GM21515 (cell line): ENCODE measurements at regions not wholly inside any gene's neighbourhood (a gene's known extent, or its start where the extent isn't known, plus 50 kb on each side); places are given as distances from the start of the nearest gene placed in this dataset.

ENCODE experiments used
- ATAC-seq: cut with Tn5 transposase; IDR thresholded peaks from one replicate; pipeline ENCODE4 v1.9.1; 2021; ENCODE audit not compliant: unreplicated experiment

DNA sequence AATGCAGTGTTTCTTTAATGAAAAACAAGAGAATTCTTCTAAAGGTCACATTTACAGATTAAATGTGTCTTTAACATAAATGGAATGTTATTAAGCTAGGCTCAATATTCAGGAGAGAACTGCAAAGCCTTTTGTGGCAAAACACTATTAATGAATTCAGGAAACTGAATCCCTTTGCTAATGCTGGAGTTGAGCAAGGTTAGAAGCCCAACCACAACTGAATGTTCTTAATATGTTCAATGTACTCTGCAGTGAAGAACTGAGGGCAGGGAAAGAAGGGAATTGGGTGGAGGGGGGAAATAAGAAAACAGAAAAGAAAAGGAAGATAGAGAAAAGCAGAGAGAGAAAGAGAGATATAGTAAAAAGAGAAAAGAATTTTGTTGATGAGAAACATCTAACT lies 276.7 kb upstream of the TMEM161B start:
- no peak for ATAC-seq

DNA sequence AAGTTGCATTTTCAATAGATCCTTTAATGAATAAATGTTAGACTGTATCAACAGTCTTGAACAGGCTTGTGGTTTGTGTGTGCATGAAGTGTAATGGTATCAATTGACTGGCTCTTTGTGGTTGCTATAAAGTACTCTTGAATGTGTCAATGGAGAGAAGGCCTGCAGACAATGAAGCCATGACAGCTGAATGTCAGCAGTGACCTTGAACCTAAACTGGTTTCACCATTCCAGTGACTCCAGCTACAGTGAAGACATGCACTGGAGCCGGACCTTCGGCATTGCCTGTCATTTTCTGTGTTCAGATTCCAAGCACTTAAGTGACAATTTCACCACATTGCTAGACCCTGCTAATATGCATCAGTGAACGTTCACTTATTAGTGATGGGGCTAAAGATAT lies 276.0 kb upstream of the TMEM161B start:
- no peak for ATAC-seq

DNA sequence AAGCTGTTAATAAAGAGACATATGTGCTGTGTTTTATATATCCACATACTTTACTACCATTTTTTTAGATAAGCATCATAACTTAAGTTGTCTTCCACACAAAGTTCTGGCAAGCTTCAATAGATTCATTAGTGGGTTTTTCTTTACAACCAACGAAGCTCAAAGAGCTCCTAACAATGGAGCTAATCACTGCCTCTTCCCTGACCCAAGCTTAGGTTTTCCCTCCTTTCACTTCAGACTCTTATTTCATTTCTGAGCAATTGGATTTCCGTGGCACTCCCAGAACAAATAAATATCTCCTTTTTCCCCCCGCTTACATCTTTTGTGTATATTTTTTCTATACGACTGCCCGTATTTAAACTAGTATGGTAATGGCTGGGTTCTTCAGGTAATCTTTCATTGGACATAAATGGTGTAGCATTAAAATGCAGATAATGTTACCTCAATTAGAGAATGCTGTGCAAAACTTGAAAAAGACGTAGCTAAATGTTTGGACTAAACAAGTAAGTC lies 275.5 kb upstream of the TMEM161B start:
- no peak for ATAC-seq

DNA sequence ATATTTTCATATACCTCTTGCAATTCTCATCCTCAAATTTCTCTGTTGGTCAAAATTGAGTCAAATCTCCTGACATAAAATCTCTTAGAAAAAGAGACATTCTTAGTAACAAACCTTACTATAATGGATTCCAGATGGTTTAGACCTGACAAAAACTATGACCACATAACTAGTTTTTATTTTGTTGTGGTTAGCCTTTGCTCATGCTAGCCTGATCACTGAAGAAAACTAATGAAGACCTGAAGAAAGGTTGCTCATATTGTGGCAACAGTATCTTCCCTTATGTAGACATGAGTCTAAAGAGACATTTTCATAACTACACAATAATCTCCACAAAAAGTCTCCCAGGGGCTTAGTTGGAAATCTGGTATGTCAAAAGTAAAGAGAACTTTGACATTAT lies 274.1 kb upstream of the TMEM161B start:
- no peak for ATAC-seq

DNA sequence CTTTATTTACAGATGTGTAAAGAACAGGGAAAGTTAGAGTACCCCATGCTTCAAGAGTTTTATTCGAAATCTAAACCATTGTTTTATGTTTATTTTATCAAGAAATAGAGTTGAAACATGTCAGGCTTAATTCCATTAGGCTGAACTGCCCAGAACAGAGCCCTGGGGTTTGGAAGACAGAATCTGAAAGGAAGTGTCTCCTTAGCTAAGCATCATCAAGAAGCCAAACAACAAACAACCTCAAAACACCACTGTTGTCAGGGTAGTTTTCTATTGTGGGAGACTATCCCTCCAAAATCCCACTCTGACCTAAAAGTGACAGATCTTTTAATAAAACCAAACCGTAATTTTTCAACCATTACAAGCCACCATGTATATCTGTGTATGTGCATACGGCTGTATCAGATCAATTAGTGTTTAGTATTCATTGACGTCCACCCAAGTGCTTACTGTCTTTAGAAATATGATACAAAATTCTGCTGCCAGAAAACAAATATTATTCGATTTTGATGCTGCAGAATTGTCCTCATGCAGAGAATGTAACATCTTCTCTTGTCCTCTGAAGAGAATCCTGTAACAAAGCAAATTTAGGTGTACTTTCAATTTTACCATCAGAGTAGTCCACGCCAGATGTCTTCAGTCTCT lies 271.9 kb upstream of the TMEM161B start:
- no peak for ATAC-seq

DNA sequence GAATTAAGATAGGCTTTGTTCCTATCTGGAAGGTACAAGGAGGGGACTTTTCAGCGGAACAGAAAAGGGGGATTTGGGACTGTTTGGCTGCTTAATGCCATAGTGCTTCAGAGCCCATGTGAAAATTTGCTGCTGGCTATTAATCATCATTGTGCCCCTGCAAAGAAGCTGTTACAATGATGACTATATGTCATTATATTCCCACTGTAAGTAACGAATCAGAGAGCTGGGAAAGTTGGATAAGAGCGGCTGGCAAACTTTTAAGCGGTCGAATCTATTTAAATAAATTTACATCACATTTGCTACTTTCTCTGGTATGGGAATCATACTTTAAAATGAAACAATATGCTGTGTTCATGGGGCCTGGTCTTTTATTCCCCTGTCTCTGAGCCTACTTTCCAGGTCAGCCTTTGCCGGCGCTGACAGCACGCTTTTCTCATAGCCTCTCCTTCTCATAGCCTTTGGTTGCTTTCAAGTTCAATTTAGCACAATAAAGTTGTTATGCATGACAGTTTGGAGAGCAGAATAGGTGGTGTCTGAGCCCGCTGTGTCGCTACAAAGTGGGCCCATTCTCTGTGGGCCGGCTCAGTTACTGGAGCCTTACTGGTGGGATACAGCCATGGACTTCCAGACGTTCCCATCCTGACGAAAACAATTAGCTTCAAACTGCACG lies 271.2 kb upstream of the TMEM161B start:
- ATAC-seq, result no peak

DNA sequence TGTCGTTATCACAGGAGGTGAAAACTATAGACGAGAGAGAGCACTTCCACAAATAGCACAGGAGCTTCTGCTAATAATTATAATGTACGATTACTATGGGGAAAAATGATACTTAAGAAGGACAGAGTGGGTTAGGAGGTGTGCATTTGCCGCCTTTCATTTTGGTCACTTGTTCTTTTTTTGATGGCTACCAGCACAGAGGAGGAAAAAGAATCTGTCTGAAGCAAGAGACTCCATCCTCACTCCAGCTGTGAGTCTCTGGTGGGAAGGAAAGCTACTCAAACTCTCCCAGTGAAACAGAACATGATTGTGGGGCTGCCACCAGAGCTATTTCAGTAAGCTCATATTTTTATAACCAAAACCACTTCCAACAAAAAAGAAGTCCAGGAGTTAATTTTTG lies 270.4 kb upstream of the TMEM161B start:
- ATAC-seq, result no peak

DNA sequence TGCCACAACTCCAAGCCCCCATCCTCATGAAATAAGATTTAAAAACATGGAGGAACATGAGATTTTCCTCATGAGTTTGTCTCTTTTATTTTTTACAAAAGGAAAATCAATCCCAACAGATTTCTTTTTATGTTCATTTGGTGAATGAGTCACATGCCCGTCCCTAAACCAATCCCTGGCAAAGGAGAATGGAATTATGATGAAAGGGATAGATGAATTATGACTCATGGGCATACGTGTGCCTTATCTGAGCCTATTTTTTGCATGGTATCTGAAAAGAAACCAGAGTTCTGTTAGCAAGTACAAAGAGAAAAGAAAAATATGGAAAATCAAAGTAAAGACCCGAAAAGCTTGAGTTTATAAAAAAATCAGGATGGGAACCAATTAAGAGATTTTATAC lies 267.5 kb upstream of the TMEM161B start:
- ATAC-seq, result no peak

DNA sequence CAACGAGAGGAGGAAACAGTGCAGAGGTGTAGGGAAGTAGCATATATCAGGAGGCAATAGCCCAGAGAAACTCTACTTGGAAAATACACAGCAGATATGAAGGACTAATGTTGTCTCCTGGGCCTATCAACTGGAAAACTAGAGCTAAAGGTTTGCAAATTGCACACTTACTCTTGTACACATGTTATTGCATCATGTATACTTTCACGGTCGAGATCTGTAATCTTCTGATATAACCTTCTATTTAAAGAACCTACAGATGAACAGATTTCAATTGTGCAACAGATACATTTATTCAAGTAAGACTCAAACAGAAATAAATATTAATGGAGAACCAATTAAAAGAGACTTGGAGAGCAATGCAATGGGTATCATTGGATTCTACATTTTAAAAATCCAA lies 256.3 kb upstream of the TMEM161B start:
- no peak for ATAC-seq

DNA sequence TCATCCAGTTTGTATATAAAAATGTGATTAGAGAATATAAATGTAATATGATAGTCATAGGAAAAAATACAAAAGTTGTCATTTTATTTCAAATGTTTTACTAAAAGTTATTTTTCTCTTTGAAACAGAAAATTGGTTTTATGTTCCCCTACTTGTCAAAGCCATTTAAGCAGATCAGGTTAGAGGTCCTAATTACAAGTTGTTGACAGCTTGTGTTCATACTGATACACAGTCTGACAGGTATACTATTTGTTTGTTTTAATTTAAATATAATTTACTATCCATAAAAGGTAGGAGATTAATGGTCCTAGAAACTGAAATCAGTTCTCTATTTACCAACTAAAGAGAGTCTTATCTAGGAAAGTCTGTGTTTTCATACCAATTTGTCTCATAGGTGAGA lies 250.4 kb upstream of the TMEM161B start:
- no peak for ATAC-seq

DNA sequence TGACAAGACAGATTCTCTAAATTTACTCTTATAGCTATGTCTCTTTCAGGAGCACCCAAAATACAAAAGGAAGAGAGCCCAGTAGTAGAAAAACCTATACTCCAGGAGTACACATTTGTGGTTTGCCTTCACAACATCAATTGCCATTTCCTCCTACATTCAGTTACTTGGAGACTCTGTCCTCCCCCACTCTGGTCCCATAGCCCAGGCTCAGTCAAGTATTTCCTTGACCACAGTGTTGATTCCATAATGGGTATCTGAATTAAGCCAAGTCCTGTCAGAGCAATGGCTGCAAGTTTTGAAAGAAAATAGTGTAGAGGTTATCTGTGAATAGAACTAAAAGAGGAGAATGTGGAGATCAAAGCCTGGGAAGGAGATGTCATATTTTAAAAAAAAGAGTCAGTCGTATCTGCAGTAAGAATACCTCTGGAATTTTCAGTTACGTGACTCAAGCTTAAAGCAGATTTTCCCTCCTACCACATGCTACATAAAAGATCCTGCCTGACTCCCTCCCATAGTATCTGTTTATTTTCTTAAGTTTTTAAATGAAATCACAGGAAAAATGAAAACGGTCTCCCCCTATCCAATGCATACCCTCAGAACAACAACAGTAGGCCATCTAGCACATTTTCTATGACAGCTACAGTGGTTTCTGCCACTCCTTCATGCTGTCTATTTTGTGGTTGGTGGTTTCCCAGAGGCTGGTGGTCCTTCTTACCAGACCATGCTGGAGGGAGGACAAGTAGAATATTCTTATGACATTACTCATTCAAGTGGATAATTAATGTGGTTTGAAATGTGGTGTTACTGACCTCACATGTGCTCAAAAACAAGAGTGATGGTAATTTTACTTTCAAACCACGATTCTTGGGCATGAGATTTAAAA lies 249.7 kb upstream of the TMEM161B start:
- ATAC-seq, result no peak

DNA sequence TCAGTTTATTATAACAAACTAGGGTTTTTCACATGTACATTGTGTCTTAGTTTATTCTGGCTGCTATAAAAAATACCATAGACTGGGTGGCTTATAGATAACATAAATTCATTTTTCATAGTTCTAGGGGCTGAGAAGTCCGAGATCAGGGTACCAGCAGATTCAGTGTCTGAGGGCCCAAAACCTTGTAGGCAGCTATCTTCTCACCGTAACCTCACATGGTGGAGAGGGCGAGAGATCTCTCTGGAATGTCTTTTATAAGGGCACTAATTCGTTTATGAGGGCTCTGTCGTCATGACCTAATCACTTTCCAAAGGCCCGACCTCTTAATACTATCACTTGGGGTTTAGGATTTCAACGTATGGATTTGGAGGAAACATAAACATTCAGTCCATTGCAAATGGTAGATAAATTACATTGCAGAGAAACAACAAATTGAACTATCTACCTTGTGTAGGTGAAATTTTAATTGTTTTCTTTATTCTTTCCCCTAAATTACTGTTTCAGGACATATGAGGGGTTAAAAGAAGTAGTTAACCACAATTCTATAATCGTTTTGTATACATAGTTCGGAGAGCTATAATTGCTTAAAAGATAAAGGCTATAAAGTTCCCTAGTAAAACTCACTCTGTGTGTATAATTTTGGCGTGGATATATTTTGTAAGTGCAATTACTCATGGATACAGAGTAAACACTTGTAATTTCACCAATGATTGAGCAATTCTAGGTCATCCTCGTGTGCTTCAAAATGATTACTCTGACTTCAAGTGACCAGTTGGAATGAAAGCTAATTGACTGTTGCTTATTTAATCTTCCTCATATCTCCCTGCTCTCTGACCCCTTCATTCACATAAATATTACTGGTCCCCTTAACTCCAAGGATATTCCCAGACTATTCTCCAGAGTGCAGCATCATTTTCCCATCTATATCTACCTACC lies 247.5 kb upstream of the TMEM161B start:
- no peak for ATAC-seq

DNA sequence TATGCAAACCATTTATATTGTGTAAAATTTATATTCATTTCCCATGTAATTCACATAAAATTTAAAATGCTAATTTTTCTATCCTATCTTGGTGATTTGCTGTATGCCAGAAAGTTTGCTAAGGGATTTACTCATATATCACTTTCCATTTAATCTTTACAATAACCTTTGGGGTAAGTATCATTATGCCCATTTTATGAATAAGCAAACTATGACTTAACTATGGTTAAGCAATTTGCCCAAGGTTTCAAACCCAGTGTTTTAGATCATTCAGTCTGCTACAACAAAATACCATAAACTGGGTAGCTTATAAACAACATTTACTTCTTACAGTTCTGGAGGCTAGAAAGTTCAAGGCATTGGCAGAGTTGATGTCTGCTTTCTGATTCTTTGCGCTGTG lies 246.4 kb upstream of the TMEM161B start:
- ATAC-seq, result no peak

DNA sequence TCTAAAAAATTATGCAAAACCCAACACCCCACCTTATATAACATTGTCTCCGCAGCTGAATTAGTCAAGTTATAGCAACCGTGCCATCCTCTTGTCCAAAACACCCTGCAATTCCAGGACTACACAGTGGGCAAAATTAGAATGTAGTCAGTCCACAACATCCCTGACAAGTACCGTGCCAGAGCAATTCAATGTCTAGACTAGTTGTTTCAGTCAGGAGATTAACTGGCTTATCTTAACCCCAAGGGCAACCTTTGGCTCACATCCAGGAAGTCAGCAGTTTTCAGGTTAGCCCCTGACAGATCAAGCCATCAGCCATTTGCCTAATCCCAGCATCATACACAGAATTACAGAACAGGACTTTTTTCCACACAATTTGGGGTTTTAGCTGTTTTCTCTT lies 240.8 kb upstream of the TMEM161B start:
- ATAC-seq, result no peak

DNA sequence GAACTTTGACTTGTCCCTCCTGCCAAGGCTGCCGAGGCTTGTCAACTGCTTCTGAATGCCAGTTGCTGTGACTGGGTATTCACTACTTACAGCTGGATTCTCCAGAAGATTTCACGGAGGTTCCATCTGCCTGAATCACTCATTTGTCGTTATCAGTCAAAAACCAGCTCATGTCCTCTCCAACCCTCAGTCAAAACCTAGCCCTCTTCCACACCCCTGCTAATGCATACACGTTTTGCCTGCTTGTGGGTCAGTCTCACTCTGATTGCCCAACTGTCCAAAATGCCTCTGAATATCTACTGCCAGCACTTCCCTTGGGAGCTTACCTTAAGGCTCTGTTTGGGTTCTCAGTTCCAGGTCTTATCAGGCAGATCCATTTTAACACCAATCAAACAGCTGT lies 238.6 kb upstream of the TMEM161B start:
- no peak for ATAC-seq

DNA sequence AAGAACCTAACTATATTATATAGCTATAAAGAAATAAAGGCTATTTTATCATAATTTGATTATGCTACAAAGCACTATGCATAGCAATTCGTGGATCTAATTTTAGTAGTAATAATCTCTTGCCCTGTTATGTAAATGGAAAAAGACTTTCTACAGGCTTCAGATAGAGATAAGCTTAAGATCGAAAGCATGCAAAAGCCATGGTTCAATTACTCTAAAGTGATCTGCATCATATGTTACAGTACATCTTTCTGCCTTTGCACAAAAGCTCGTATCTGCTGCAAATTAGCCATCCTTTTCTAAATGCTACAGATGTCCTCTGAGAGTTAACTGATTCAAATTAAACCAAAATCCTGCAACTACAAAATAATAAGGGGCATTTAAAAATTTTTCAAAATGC lies 234.8 kb upstream of the TMEM161B start:
- ATAC-seq, result no peak

DNA sequence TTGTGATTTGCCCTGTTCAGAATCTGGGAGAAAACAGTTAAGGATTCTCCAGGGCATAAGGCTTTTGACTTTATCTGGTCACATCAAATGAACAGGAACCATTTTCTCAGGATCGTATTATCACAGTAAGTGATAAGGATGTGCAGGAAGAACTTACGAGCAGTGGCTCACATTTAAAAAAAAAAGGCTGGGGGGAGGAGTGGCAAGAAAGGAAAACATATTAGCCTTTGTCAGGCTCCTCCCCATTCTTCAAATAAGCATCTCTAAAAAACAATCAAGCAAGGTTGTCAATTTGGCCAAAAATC lies 234.3 kb upstream of the TMEM161B start:
- ATAC-seq, result peak; percentile 9

DNA sequence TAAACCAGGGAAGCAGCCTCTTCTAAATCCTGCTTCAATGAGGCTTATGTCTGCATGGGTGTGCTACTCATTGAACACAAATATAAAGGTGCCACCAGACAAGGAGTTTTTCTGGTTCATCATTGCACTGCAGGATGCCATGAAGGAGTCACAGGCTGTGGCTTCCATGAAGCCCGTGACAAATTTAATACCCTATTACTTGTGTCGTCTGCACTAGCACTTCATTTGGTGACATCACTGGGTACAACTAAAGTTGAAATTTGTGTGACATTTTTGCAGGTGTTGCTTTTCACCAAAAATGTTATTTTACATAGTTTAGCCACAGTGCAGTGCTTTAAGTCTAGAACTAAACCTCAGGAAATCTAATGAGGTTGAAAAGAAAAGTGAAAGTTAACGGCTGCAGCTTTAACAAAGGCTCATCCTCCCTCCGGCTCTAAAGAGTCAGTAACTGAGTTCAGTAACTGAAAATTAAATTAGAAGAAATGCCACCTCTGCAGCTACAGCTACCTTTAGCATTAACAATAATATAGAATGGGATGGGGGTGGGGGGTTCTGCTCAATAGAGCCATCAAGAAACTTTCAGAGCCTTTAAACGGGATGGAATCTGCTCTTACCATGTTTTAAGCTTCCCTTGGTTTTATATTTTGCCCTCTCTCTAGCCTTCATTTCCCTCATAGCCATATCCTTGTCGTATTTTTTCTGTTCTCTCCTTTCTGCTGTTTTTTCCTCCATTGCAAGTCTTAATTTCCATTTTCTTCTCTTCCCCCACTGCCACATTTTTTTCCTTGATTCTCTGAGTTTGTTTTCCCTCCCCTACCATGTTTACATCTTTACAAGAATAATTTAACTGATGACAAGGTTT lies 233.8 kb upstream of the TMEM161B start:
- peak; percentile 92 for ATAC-seq

DNA sequence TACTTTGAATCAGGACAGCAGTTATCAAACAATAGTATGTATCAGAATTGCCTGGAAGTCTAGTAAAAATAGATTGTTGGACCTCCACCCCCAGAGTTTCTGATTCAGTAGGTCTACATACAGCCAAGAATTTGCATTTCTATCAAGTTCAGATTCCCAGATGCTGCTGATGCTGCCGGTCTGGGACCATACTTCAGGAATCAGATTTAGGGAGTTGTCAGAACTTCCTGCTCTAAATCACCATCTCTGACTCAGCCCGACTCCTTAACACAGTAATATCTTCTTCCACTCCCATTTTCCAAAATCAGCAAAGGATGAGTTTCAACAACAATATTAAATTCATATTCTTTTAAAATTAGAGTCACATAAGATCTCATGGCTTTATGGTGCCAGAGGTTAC lies 227.2 kb upstream of the TMEM161B start:
- ATAC-seq, result no peak

DNA sequence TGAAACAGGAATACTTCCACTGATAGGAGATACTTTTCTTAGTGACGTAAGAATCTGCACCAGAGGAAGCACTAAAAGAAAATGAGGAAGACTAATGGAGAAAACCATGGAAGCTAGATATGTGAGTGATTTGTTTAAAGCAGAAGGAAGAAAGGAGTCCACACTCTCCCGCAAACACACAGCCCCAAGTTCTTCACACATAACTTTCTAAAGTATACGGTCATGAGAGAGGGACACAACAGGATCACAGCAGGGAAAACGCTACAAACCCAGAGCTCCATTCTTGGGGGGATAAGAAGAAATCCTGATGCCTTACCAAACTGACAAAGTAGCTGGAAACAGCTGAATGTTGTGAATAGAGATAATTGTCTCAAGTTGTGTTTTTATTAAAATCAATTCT lies 222.2 kb upstream of the TMEM161B start:
- no peak for ATAC-seq
